Gastrocnemius medialis (tissue), 4 donors: ENCODE measurements at regions not wholly inside any gene's neighbourhood (a gene's known extent, or its start where the extent isn't known, plus 50 kb on each side); places are given as distances from the start of the nearest gene placed in this dataset.

Experiments
- POLR2A ChIP-seq, 2 donors: fragments of 450-650 bp; IDR thresholded peaks; one replicate each; pipeline ENCODE4 v1.6.1; 2017; ENCODE audit warnings: antibody characterized with exemption in 2 of 2, mild to moderate bottlenecking in 2 of 2, moderate library complexity in 2 of 2
- TF ChIP-seq, protein P1 (sequence below), 5 experiments: fragments of 450-650 bp in 3 of 5; fragments of 200-600 bp in 2 of 5; sonication (generic) in 2 of 5; IDR thresholded peaks in 4 of 5; conservative IDR thresholded peaks in 1 of 5; 1 replicate in 4 of 5; 2 replicates in 1 of 5; pipeline ENCODE4 v1.5.1; 2016 to 2019; ENCODE audit warnings: antibody characterized with exemption in 5 of 5, mild to moderate bottlenecking in 3 of 5, moderate library complexity in 3 of 5

DNA sequence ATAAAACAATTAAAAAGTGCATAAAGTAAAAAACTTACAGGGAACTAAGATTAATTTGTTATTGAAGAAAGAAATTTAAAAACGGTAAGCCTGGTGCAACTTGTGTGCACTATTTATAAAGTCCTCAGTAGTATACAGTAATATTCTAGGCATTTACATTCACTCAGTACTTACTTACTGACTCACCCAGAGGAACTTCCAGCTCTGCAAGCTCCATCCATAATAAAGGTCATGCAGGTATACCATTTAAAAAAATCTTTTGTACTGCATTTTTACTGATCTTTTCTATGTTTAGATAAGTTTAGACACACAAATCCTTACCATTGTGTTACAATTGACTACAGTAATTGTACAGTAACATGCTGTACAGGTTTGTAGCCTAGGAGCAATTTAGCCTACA, 51.5 kb upstream of the NXPH2 start:
- TF ChIP-seq, protein P1, sequence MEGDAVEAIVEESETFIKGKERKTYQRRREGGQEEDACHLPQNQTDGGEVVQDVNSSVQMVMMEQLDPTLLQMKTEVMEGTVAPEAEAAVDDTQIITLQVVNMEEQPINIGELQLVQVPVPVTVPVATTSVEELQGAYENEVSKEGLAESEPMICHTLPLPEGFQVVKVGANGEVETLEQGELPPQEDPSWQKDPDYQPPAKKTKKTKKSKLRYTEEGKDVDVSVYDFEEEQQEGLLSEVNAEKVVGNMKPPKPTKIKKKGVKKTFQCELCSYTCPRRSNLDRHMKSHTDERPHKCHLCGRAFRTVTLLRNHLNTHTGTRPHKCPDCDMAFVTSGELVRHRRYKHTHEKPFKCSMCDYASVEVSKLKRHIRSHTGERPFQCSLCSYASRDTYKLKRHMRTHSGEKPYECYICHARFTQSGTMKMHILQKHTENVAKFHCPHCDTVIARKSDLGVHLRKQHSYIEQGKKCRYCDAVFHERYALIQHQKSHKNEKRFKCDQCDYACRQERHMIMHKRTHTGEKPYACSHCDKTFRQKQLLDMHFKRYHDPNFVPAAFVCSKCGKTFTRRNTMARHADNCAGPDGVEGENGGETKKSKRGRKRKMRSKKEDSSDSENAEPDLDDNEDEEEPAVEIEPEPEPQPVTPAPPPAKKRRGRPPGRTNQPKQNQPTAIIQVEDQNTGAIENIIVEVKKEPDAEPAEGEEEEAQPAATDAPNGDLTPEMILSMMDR (IDR thresholded peaks at IDR 0.05 in 4 of 5, conservative IDR thresholded peaks at IDR 0.05 in 1 of 5), result no peak
- TF ChIP-seq POLR2A (IDR thresholded peaks at IDR 0.05), result no peak
